K562 (cell line): ENCODE measurements at regions not wholly inside any gene's neighbourhood (a gene's known extent, or its start where the extent isn't known, plus 50 kb on each side); places are given as distances from the start of the nearest gene placed in this dataset.

Experiments used
- ATAC-seq: fragments of 200-7000 bp; cut with Tn5 transposase; 3 replicates; pipeline ENCODE4 v1.9.1; 2020; ENCODE audit warnings: moderate library complexity
- BruUV-seq: library from RNA; stranded (reverse); fragments of 400-500 nt; replicated peaks from 2 replicates; lab custom pipeline; 2021; lab: Mats Ljungman, UMichigan
- CTCF ChIA-PET: fragments of 300-600 bp; formaldehyde crosslinking; extraction: SDS; loops from one replicate; lab custom pipeline; 2021; ENCODE audit warnings: low intra/inter-chr PET ratio; lab: Yijun Ruan, JAX
- POLR2A ChIA-PET: fragments of 300-600, 350-650 bp; sonication (Branson Sonifier 250); formaldehyde crosslinking; extraction: SDS; loops from one replicate; lab custom pipeline; 2021; ENCODE audit warnings: antibody characterized with exemption, inconsistent platforms; lab: Yijun Ruan, JAX
- DNase-seq, 4 experiments: peaks; one replicate each; pipeline versions ENCODE4 v3.0.0 to v3.0.0-alpha.2; 2011 to 2018; ENCODE audit warnings: low spot score in 3 of 4, mixed read lengths in 3 of 4; ENCODE audit errors: extremely low read depth in 1 of 4
- FAIRE-seq: peaks from 2 replicates; lab custom pipeline; 2011; peaks lifted over from hg19 to GRCh38; lab: Jason Lieb, UNC
- H2AFZ ChIP-seq: 2 replicates; pipeline ENCODE4 v1.6.0; 2011; ENCODE audit warnings: low read depth, low read length, control low read depth, inconsistent platforms
- H3K27ac ChIP-seq: fragments of 200-600 bp; 3 replicates; pipeline ENCODE4 v1.8.0; 2011; ENCODE audit warnings: low read depth, mild to moderate bottlenecking, control low read depth, inconsistent platforms, low read length, moderate library complexity, mixed read lengths; ENCODE audit errors: extremely low read depth
- H3K27me3 ChIP-seq, 2 experiments: fragments of 300-600 bp in 1 of 2; 2 replicates in 1 of 2; 3 replicates in 1 of 2; pipeline versions ENCODE4 v1.6.0 to v1.8.0; 2011; ENCODE audit warnings: inconsistent platforms in 2 of 2, low read length in 2 of 2, mild to moderate bottlenecking in 1 of 2, mixed read lengths in 1 of 2, moderate library complexity in 1 of 2; ENCODE audit not compliant: control insufficient read depth in 2 of 2, insufficient read depth in 2 of 2
- H3K36me3 ChIP-seq: fragments of 300-600 bp; 3 replicates; pipeline ENCODE4 v1.8.0; 2011; ENCODE audit warnings: mild to moderate bottlenecking, low read length, inconsistent platforms; ENCODE audit not compliant: control insufficient read depth, insufficient read depth
- H3K4me1 ChIP-seq, 2 experiments: fragments of 200-600 bp in 1 of 2; replicated peaks in 1 of 2; 2 replicates in 1 of 2; 3 replicates in 1 of 2; pipeline versions ENCODE4 v1.5.1 to v1.8.0; 2011; ENCODE audit warnings: inconsistent platforms in 2 of 2, low read length in 2 of 2, mild to moderate bottlenecking in 1 of 2, mixed read lengths in 1 of 2, moderate library complexity in 1 of 2; ENCODE audit not compliant: control insufficient read depth in 2 of 2, insufficient read depth in 2 of 2
- H3K4me2 ChIP-seq: 2 replicates; pipeline ENCODE4 v1.6.1; 2011; ENCODE audit warnings: low read length, control low read depth, inconsistent platforms, mixed read lengths; ENCODE audit not compliant: insufficient read depth
- H3K4me3 ChIP-seq: fragments of 200-600 bp; sonication (generic), shearing (Covaris generic); 2 replicates; pipeline ENCODE4 v1.5.1; 2016; ENCODE audit warnings: control low read depth, inconsistent platforms
- H3K79me2 ChIP-seq: fragments of 200-600 bp; 3 replicates; pipeline ENCODE4 v1.8.0; 2011; ENCODE audit warnings: low read length, inconsistent platforms; ENCODE audit not compliant: control insufficient read depth, insufficient read depth
- H3K9ac ChIP-seq, 2 experiments: 2 replicates each; pipeline versions ENCODE4 v1.6.0 to v1.6.1; 2011; ENCODE audit warnings: low read depth in 2 of 2, low read length in 2 of 2, control low read depth in 1 of 2, inconsistent platforms in 1 of 2, mild to moderate bottlenecking in 1 of 2, mixed read lengths in 1 of 2; ENCODE audit not compliant: insufficient read depth in 1 of 2
- H3K9me1 ChIP-seq: one replicate; pipeline ENCODE4 v1.6.0; 2011; ENCODE audit warnings: inconsistent platforms, mild to moderate bottlenecking, low read length, moderate library complexity; ENCODE audit not compliant: control insufficient read depth, insufficient read depth
- H3K9me3 ChIP-seq: replicated peaks from 2 replicates; pipeline ENCODE4 v1.5.1; 2011; ENCODE audit warnings: low read depth, low read length, inconsistent platforms; ENCODE audit not compliant: control insufficient read depth, insufficient read depth
- H4K20me1 ChIP-seq: replicated peaks from 2 replicates; pipeline ENCODE4 v1.6.1; 2011; ENCODE audit warnings: low read length, inconsistent platforms, mixed read lengths; ENCODE audit not compliant: control insufficient read depth, insufficient read depth
- CBFB ChIP-seq: sonication (generic); formaldehyde crosslinking; IDR thresholded peaks from 2 replicates; pipeline ENCODE4 v1.4.0; 2020; ENCODE audit warnings: mild to moderate bottlenecking, missing genetic modification reagents
- ELF2 ChIP-seq: fragments of 250-450 bp; sonication (Bioruptor Pico); IDR thresholded peaks from 2 replicates; pipeline ENCODE4 v1.5.0; 2021; ENCODE audit warnings: mild to moderate bottlenecking
- GATAD2B ChIP-seq: fragments of 450-650 bp; IDR thresholded peaks from 2 replicates; pipeline ENCODE4 v1.6.1; 2017; ENCODE audit warnings: mild to moderate bottlenecking, borderline replicate concordance
- MIER1 ChIP-seq: fragments of 450-650 bp; IDR thresholded peaks from 2 replicates; pipeline ENCODE4 v1.6.1; 2016; ENCODE audit warnings: antibody characterized with exemption, mild to moderate bottlenecking, low read depth
- MTA2 ChIP-seq: fragments of 450-650 bp; IDR thresholded peaks from 2 replicates; pipeline ENCODE4 v1.6.1; 2016; ENCODE audit warnings: low read depth
- NFYB ChIP-seq: IDR thresholded peaks from 2 replicates; pipeline ENCODE4 v1.6.1; 2011; ENCODE audit warnings: mild to moderate bottlenecking, moderate library complexity; ENCODE audit not compliant: insufficient read length; ENCODE audit errors: extremely low read depth
- NR2C1 ChIP-seq, 2 experiments: fragments of 450-650 bp; IDR thresholded peaks; 2 replicates each; pipeline ENCODE4 v1.6.1; 2017; ENCODE audit warnings: mild to moderate bottlenecking in 2 of 2, antibody characterized with exemption in 1 of 2, inconsistent platforms in 1 of 2, missing compliant biosample characterization in 1 of 2, missing genetic modification characterization in 1 of 2
- PTRF ChIP-seq: fragments of 450-650 bp; IDR thresholded peaks from 2 replicates; pipeline ENCODE4 v1.6.1; 2016; ENCODE audit warnings: mild to moderate bottlenecking, missing genetic modification characterization, missing compliant biosample characterization
- SOX6 ChIP-seq: fragments of 450-650 bp; IDR thresholded peaks from 2 replicates; pipeline ENCODE4 v1.6.1; 2014; ENCODE audit warnings: mild to moderate bottlenecking
- STAT5A ChIP-seq: IDR thresholded peaks from 2 replicates; pipeline ENCODE4 v1.6.1; 2012; ENCODE audit warnings: low read length, inconsistent platforms, borderline replicate concordance
- TEAD2 ChIP-seq: fragments of 450-650 bp; IDR thresholded peaks from 2 replicates; pipeline ENCODE4 v1.6.1; 2016; ENCODE audit warnings: missing genetic modification characterization, control low read depth, missing compliant biosample characterization
- XRCC5 ChIP-seq: fragments of 200-400 bp; formaldehyde crosslinking; IDR thresholded peaks from 2 replicates; pipeline ENCODE4 v1.6.1; 2017; ENCODE audit warnings: low read depth, mild to moderate bottlenecking, low read length
- ZNF253 ChIP-seq: fragments of 250-450 bp; sonication (Bioruptor Pico); conservative IDR thresholded peaks from 2 replicates; pipeline ENCODE4 v1.6.1; 2021; ENCODE audit warnings: mild to moderate bottlenecking
- ZNF274 ChIP-seq: IDR thresholded peaks from 2 replicates; pipeline ENCODE4 v1.6.1; 2011; ENCODE audit warnings: low read depth, mild to moderate bottlenecking, low read length, moderate library complexity, borderline replicate concordance
- ZNF436 ChIP-seq: fragments of 250-450, 450-650 bp; sonication (Bioruptor Pico); formaldehyde crosslinking; IDR thresholded peaks from 2 replicates; pipeline ENCODE4 v1.7.0; 2020; ENCODE audit warnings: mild to moderate bottlenecking
- in situ Hi-C: fragments of 300-500 bp; cut with MboI; formaldehyde crosslinking; loops from 4 replicates; pipeline ENCODE4 v1.15.0; 2018; ENCODE audit warnings: inconsistent platforms, mixed read lengths
- intact Hi-C: fragments of 100-400 bp; cut with micrococcal nuclease; formaldehyde crosslinking; loops from 2 replicates; pipeline ENCODE4 v1.14.2; 2022

DNA sequence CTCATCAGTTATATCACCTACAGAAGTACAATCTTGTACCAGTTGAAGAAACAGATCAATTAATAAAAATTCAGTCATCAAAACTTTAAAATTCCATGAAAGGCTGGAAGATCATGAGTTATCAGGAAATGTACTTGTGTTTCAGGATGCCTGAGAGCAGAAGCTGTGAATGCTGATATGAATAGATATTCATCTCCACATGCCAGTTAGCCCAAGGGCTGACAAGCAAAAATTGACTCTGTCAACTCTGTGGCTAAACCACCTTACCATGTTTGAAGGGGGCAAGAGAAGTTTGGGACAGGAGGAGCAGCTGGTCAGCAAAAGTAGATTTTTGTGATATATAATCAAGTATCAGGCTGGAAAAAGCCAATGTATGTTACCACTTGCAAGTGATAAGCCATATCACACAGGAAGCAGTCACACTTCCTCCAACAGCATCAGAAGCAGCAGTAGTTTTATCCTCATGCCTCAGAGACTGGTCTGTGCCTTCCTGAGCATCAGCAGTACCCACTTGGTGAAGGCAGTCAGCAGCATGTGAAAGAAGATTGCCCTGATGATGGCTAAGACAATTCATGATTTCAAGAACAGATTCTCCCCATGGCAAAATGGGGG lies 328.2 kb upstream of the CNTNAP5 start:
- Histone ChIP-seq H3K9ac (no peak overlapping the region), H3K79me2 (no peaks in the 10 kb centered on the region), H3K27me3 (no peaks in the 10 kb centered on the region), H4K20me1 (no peaks in the 10 kb centered on the region), H3K27ac (no peak overlapping the region), H3K9me1 (no peaks in the 10 kb centered on the region), H3K4me1 (no peaks in the 10 kb centered on the region), H3K4me2 (no peak overlapping the region), H2AFZ (no peak overlapping the region), H3K9me3 (no peaks in the 10 kb centered on the region; the same call in 1 of the 2 replicates), H3K36me3 (no peaks in the 10 kb centered on the region), H3K4me3 (no peak overlapping the region)
- TF ChIP-seq NR2C1 (IDR thresholded peaks at IDR 0.05), result no peak
- no peak for TF ChIP-seq NR2C1 (tag; IDR thresholded peaks at IDR 0.05)
- no peak for TF ChIP-seq NFYB
- no peak for TF ChIP-seq MIER1
- TF ChIP-seq CBFB (CRISPR knock-in tag), result no peak
- no peak for TF ChIP-seq TEAD2 (tag)
- TF ChIP-seq MTA2, result no peak
- TF ChIP-seq GATAD2B, result no peak
- TF ChIP-seq XRCC5, result no peak
- TF ChIP-seq SOX6, result no peak
- TF ChIP-seq STAT5A, result no peak
- no peak for TF ChIP-seq ELF2 (CRISPR knock-in tag)
- TF ChIP-seq ZNF274, result no peak
- no peak for TF ChIP-seq ZNF436
- TF ChIP-seq ZNF253, result no peak
- no peak for TF ChIP-seq PTRF (tag)
- no peak for DNase-seq
- CTCF ChIA-PET, result no interaction called here
- POLR2A ChIA-PET, result no interaction called here
- in situ Hi-C loops (no loop called here), intact Hi-C loops (no loop called here)
- FAIRE-seq, result no peak
- no TSS peak for BruUV-seq
- no peak for ATAC-seq
